ENCODE measurements at regions not wholly inside any gene's neighbourhood (a gene's known extent, or its start where the extent isn't known, plus 50 kb on each side); places are given as distances from the start of the nearest gene placed in this dataset.

DNA sequence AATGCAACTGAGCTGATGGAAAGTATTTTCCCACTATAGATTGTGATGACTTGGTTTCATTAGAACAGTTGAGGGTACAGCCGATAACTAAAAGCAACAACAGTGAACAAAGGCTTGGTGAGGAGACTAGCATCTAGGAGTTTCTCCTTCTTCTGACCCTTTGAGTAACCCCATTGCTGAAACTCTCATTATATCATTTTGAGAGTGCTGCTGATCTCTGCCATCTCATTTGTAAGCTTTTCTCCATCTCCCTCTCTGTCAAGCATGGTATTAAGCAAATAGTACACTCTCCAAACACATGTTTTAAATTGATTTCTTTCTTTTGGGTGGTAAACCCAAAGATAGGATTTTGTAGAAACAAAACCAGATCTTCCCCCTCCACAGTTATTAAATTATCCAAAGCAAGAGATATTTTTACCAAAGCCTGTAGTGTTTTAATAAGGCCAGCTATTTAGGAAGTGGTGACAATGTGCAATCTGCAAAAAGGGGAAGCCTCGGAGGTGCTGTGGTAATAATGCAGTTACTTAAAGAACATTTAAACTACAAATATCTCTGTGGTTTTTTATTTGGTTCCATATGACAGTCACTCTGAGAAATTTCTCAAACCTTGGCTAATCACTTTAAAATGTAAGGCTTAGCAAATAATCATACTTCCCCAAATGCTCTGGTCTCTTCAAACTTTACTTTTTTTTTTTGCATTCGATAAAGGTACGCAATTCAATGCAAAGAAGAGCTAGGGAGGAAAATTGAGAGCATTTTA lies 287.5 kb downstream of the HLX start:
- H3K4me3 ChIP-seq (ENCODE audit: low read depth, low read length): no peak overlapping the region
- TF ChIP-seq, protein P1, sequence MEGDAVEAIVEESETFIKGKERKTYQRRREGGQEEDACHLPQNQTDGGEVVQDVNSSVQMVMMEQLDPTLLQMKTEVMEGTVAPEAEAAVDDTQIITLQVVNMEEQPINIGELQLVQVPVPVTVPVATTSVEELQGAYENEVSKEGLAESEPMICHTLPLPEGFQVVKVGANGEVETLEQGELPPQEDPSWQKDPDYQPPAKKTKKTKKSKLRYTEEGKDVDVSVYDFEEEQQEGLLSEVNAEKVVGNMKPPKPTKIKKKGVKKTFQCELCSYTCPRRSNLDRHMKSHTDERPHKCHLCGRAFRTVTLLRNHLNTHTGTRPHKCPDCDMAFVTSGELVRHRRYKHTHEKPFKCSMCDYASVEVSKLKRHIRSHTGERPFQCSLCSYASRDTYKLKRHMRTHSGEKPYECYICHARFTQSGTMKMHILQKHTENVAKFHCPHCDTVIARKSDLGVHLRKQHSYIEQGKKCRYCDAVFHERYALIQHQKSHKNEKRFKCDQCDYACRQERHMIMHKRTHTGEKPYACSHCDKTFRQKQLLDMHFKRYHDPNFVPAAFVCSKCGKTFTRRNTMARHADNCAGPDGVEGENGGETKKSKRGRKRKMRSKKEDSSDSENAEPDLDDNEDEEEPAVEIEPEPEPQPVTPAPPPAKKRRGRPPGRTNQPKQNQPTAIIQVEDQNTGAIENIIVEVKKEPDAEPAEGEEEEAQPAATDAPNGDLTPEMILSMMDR (IDR thresholded peaks at IDR 0.05; ENCODE audit: insufficient read depth, low read length): no peak
- DNase-seq (ENCODE audit: low read depth): no peak

GRCh38 chr1:221169447-221169889 lies 290.2 kb downstream of the HLX start:
- DNase-seq (ENCODE audit: low read depth): peak; percentile 73
- TF ChIP-seq, protein P1 (IDR thresholded peaks at IDR 0.05; ENCODE audit: insufficient read depth, low read length): no peak
- H3K4me3 ChIP-seq (ENCODE audit: low read depth, low read length): no peak overlapping the region

DNA sequence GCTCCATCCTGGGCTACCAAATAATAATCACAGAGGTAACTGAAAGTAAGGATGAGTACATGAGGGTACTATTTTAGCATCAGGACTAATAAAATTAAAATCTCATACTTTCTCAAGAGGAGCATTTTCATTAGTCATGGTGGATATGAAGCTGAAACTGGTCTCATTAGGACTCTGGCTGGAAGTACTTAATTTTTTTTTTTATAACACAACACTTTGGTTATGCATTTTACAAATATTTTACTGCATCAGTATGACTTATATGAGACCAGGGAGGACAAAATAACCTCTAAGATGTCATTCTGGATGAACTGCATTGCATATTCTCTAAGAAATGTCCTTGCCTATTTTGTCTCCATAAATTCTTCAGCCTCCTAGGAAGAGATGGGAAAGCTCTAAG lies 290.9 kb downstream of the HLX start:
- TF ChIP-seq, protein P1 (IDR thresholded peaks at IDR 0.05; ENCODE audit: insufficient read depth, low read length): no peak
- DNase-seq (ENCODE audit: low read depth): no peak
- no peak overlapping the region for H3K4me3 ChIP-seq (ENCODE audit: low read depth, low read length)

GRCh38 chr1:221171768-221172167 lies 292.5 kb downstream of the HLX start:
- no peak for DNase-seq (ENCODE audit: low read depth)
- no peak overlapping the region for H3K4me3 ChIP-seq (ENCODE audit: low read depth, low read length)
- TF ChIP-seq, protein P1 (IDR thresholded peaks at IDR 0.05; ENCODE audit: insufficient read depth, low read length): no peak

DNA sequence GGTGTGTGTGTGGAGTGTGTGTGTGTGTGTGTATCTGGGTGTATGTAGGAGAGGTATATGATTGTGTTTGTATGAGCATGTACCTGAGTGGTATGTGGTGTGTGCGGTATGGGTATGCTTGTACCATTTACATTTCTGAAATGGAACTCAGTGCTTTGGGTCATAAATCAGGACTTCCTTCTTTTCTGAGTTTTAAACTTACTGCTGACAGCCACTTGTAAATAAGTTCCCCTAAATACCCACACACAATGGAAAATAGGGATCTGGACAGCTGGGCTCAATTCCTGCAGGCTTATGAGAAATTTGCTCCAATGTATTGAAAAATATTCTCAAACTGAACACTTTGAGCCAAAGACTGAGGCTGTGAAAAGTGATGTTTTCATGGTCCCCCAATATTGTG lies 293.6 kb downstream of the HLX start:
- no peak overlapping the region for H3K4me3 ChIP-seq (ENCODE audit: low read depth, low read length)
- TF ChIP-seq, protein P1 (IDR thresholded peaks at IDR 0.05; ENCODE audit: insufficient read depth, low read length): no peak
- no peak for DNase-seq (ENCODE audit: low read depth)

GRCh38 chr1:221174330-221174993 lies 295.2 kb downstream of the HLX start:
- no peak overlapping the region for H3K4me3 ChIP-seq (ENCODE audit: low read depth, low read length)
- TF ChIP-seq, protein P1 (IDR thresholded peaks at IDR 0.05; ENCODE audit: insufficient read depth, low read length): no peak
- DNase-seq (ENCODE audit: low read depth): peak; percentile 8

All from fibroblast of the aortic adventitia (primary cell).